ENCODE measurements at regions not wholly inside any gene's neighbourhood (a gene's known extent, or its start where the extent isn't known, plus 50 kb on each side); places are given as distances from the start of the nearest gene placed in this dataset.
"Not testable (repeated sequence)": the region's sequence is repeated elsewhere in the genome, so short reads cannot be mapped to it uniquely, and the experiment has no call there.

- no peak for TF ChIP-seq CTCF (IDR thresholded peaks at IDR 0.05)
- no peaks in the 10 kb centered on the region for H3K4me1 ChIP-seq
- no peak for DNase-seq (ENCODE audit: low spot score)
- H3K27ac ChIP-seq = no peak overlapping the region
- no peak overlapping the region for H3K4me3 ChIP-seq
- H3K27me3 ChIP-seq = no peaks in the 10 kb centered on the region
- H3K36me3 ChIP-seq = no peaks in the 10 kb centered on the region
- H3K9me3 ChIP-seq = peaks cover 0 to 21% of the 10 kb centered on the region in 2 donors
Observed at GRCh38 chr2:198857246-198857645, 600.5 kb downstream of the SATB2 start.

DNA sequence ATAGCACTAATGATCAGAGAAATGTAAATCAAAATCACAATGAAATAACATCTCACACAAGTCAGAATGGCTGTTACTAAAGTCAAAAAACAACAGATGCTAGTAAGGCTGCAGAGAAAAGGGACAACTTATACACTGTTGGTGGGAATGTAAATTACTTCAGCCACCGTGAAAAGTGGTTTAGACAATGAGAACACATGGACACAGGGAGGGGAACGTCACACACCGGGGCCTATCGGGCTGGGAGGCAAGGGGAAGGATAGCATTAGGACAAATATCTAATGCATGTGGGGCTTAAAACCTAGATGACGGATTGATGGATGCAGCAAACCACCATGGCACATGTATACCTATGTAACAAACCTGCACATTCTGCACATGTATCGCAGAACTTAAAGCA is 602.0 kb downstream of the SATB2 start:
- not testable (repeated sequence) for H3K27ac ChIP-seq; H3K36me3 ChIP-seq; H3K27me3 ChIP-seq; H3K4me1 ChIP-seq; DNase-seq (ENCODE audit: low spot score); H3K4me3 ChIP-seq
- H3K9me3 ChIP-seq = peaks cover 0 to 21% of the 10 kb centered on the region in 2 donors

GRCh38 chr2:198852248-198852647 is 605.5 kb downstream of the SATB2 start:
- no peak for TF ChIP-seq CTCF (IDR thresholded peaks at IDR 0.05)
- H3K27me3 ChIP-seq = no peaks in the 10 kb centered on the region
- no peak for DNase-seq (ENCODE audit: low spot score)

GRCh38 chr2:198825534-198825933 is 632.2 kb downstream of the SATB2 start:
- no peak for DNase-seq (ENCODE audit: low spot score)
- Histone ChIP-seq H3K36me3 (no peaks in the 10 kb centered on the region), H3K9me3 (no peaks in the 10 kb centered on the region), H3K27me3 (no peaks in the 10 kb centered on the region), H3K27ac (no peak overlapping the region), H3K4me1 (no peaks in the 10 kb centered on the region), H3K4me3 (no peak overlapping the region)
- no peak for TF ChIP-seq CTCF (IDR thresholded peaks at IDR 0.05)

More at GRCh38 chr2:198852248-198852647, 605.5 kb downstream of the SATB2 start:
- no peaks in the 10 kb centered on the region for H3K36me3 ChIP-seq
- no peaks in the 10 kb centered on the region for H3K4me1 ChIP-seq
- no peak overlapping the region for H3K4me3 ChIP-seq
- no peaks in the 10 kb centered on the region for H3K9me3 ChIP-seq
- H3K27ac ChIP-seq = no peak overlapping the region

- H3K4me3 ChIP-seq = no peak overlapping the region
- TF ChIP-seq CTCF (IDR thresholded peaks at IDR 0.05) = no peak
Observed at GRCh38 chr2:198817536-198817935, 640.2 kb downstream of the SATB2 start.

DNA sequence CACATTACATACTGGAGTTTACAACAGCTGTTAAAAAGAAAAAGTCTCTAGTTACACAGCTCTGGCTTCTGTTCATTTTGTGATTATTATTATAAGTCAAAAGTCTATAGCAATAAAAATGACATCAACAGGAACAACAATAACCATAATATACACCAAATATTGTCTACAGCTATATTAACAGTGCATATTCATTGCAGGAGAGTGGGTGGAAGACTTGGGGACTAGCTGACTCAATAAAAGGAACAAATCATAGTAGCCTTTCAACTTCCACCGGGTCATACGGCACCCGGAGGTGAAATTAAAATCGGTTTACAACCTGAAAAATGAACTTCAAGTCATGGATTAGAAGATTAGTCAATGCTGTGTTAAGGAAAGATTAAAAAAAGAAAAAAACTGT is 642.1 kb downstream of the SATB2 start:
- Histone ChIP-seq H3K36me3 (no peaks in the 10 kb centered on the region), H3K4me1 (no peaks in the 10 kb centered on the region), H3K27ac (no peak overlapping the region), H3K9me3 (no peaks in the 10 kb centered on the region), H3K27me3 (no peaks in the 10 kb centered on the region), H3K4me3 (no peak overlapping the region)
- DNase-seq (ENCODE audit: low spot score) = no peak
- no peak for TF ChIP-seq CTCF (IDR thresholded peaks at IDR 0.05)

More at GRCh38 chr2:198817536-198817935, 640.2 kb downstream of the SATB2 start:
- Histone ChIP-seq H3K4me1 (no peaks in the 10 kb centered on the region), H3K27ac (no peak overlapping the region), H3K9me3 (no peaks in the 10 kb centered on the region), H3K27me3 (no peaks in the 10 kb centered on the region), H3K36me3 (no peaks in the 10 kb centered on the region)
- DNase-seq (ENCODE audit: low spot score) = no peak

Data from right atrium auricular region (tissue), 2 donors.